Activated T-helper 1 cell treated with anti-CD3 and anti-CD28 coated beads, Interleukin-12 subunit alpha, Interleukin-12 subunit beta, Interleukin-2, Interleukin-4 antibody, amounts not matched to agents 30 ng/mL and 10 ng/mL and 1 ng/mL, durations not matched to agents 14 hours and 24 hours and 36 hours (primary cell): ENCODE measurements at regions not wholly inside any gene's neighbourhood (a gene's known extent, or its start where the extent isn't known, plus 50 kb on each side); places are given as distances from the start of the nearest gene placed in this dataset.

Experiments used
- DNase-seq: peaks from one replicate; pipeline ENCODE4 v3.0.0; 2021; ENCODE audit warnings: low spot score
- H3K27ac Mint-ChIP-seq: one replicate; pipeline ENCODE4 v1.8.0; 2021; ENCODE audit warnings: mild to moderate bottlenecking, mixed read lengths
- H3K27me3 Mint-ChIP-seq: one replicate; pipeline ENCODE4 v1.8.0; 2022; ENCODE audit warnings: mild to moderate bottlenecking, moderate library complexity, mixed read lengths; ENCODE audit not compliant: insufficient read depth
- H3K36me3 Mint-ChIP-seq: one replicate; pipeline ENCODE4 v1.8.0; 2021; ENCODE audit warnings: low read depth, mixed read lengths
- H3K4me1 Mint-ChIP-seq: one replicate; pipeline ENCODE4 v1.8.0; 2021; ENCODE audit warnings: low read depth, mixed read lengths
- H3K4me3 Mint-ChIP-seq: one replicate; pipeline ENCODE4 v1.8.0; 2021; ENCODE audit warnings: mild to moderate bottlenecking, moderate library complexity, mixed read lengths
- H3K9me3 Mint-ChIP-seq: one replicate; pipeline ENCODE4 v1.8.0; 2021; ENCODE audit warnings: mixed read lengths
- intact Hi-C: fragments of 100-400 bp; cut with micrococcal nuclease; formaldehyde crosslinking; loops from one replicate; pipeline ENCODE4 v1.15.1; 2024

DNA sequence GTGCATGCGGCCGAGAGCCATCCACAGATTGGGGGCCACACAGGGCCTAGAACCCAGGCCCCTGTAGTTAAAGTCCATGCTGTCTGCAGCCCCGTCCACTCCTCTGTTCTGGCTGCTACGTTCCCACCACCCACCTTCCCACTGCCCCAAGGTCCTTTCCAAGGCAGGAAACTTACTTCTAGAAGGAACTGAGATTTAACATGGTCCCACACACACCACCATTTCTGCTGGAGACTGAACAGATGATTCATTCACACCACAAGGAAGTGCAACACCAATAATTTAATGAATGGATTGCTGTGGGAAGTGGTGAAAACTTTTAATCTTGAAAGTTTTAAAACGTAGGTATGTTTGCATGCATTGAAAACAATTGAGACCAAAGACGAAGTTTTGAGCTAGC, 95.2 kb downstream of the LBH start:
- no peaks in the 10 kb centered on the region for H3K27me3 Mint-ChIP-seq
- intact Hi-C loops, result no loop called here
- H3K36me3 Mint-ChIP-seq, result no peaks in the 10 kb centered on the region
- no peaks in the 10 kb centered on the region for H3K9me3 Mint-ChIP-seq
- no peak for DNase-seq
- H3K4me3 Mint-ChIP-seq, result no peak overlapping the region
- no peak overlapping the region for H3K27ac Mint-ChIP-seq
- H3K4me1 Mint-ChIP-seq, result peaks cover 24% of the 10 kb centered on the region

DNA sequence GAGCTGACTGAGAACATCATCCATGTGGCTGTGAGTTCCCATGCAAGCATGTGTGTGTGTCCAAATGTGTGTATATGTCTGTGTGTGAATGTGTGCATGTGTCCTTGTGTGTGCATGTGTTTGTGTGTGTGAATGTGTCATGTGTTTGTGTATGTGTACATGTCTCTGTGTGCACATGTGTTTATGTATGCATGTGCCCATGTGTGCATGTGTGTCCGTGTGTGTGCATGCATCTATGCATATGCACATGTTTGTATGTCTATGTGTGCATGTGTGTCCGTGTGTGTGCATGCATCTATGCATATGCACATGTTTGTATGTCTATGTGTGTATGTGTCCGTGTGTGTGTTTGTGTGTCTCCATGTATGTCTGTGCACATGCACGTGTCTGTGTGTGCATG, 99.7 kb downstream of the LBH start:
- Mint-ChIP-seq H3K27ac (peak overlapping the region; percentile 27), H3K36me3 (no peaks in the 10 kb centered on the region), H3K27me3 (no peaks in the 10 kb centered on the region), H3K4me3 (no peak overlapping the region), H3K9me3 (no peaks in the 10 kb centered on the region), H3K4me1 (peaks cover 53% of the 10 kb centered on the region)
- intact Hi-C loops, result loop anchor here (5.0 to 10.0 kb wide), 2 partner anchors 34 to 374 kb away; no protein-coding TSS in a partner anchor
- DNase-seq, result no peak

DNA sequence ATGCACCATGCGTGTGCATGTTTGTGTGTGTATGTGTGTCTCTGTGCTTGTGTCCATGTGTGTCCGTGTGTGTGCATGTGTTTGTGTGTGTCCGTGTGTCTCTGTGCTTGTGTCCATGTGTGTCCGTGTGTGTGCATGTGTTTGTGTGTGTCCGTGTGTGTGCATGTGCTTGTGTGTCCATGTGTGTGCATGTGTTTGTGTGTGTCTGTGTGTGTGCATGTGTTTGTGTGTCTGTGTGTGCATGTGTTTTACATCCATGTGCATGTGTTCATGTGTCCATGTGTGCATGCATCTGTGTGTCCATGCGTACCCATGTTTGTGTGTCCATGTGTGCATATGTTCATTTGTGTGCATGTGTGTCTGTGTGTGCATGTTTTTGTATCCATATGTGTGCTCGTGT, 100.5 kb downstream of the LBH start:
- Mint-ChIP-seq H3K27ac (peak overlapping the region; percentile 8), H3K4me3 (no peak overlapping the region), H3K36me3 (no peaks in the 10 kb centered on the region), H3K4me1 (peaks cover 61% of the 10 kb centered on the region), H3K27me3 (no peaks in the 10 kb centered on the region), H3K9me3 (no peaks in the 10 kb centered on the region)
- intact Hi-C loops, result loop anchor here (2.0 to 10.0 kb wide), 3 partner anchors 35 to 373 kb away; partner anchors contain the start of gene YPEL5
- DNase-seq, result no peak

- H3K4me1 Mint-ChIP-seq, result peaks cover 71% of the 10 kb centered on the region
- DNase-seq, result peak; percentile 26
- H3K4me3 Mint-ChIP-seq, result peak overlapping the region; percentile 41
- H3K27me3 Mint-ChIP-seq, result no peaks in the 10 kb centered on the region
- peak overlapping the region; percentile 94 for H3K27ac Mint-ChIP-seq
- H3K9me3 Mint-ChIP-seq, result no peaks in the 10 kb centered on the region
- intact Hi-C loops, result loop anchor here (1.0 to 10.0 kb wide), 13 partner anchors 9 to 372 kb away; partner anchors contain the start of genes LCLAT1 and YPEL5
- H3K36me3 Mint-ChIP-seq, result no peaks in the 10 kb centered on the region
These were observed 101.6 kb downstream of the LBH start for GRCh38 chr2:30332791-30333453.

DNA sequence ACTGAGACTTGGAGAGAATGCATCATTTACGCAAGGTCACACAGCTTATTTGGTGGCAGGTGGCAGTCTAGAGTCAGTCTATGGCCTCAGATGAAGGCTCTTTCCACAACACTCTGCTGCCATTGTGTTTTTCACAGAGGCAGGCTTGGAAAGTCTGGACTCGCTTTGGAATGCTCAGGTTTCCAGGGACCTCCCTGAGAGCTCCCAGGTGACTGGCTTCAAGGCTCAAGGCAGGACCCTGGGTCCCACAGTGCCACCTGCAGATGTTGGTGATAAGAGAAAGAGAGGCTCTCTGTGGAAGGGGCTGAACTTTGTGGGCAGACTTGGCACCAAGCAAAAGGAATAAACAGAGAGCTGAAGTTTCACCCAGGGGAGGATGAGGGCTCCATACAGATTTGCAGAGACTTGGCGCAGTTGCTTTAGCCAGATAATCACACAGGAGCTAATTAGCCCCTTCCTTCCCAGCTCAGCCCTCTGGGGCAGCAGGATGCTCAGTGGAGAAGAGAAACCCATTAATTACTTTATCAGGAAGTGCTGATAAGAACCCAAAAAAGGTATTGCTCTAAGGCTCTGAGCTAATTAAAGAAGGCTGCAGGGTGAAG, 103.5 kb downstream of the LBH start:
- Mint-ChIP-seq H3K4me3 (peak overlapping the region; percentile 64), H3K27ac (peak overlapping the region; percentile 94), H3K9me3 (no peaks in the 10 kb centered on the region), H3K4me1 (peaks cover 83% of the 10 kb centered on the region), H3K27me3 (no peaks in the 10 kb centered on the region), H3K36me3 (peaks cover 2% of the 10 kb centered on the region)
- intact Hi-C loops, result loop anchor here (5.0 to 10.0 kb wide), 3 partner anchors 38 to 370 kb away; no protein-coding TSS in a partner anchor
- no peak for DNase-seq

DNA sequence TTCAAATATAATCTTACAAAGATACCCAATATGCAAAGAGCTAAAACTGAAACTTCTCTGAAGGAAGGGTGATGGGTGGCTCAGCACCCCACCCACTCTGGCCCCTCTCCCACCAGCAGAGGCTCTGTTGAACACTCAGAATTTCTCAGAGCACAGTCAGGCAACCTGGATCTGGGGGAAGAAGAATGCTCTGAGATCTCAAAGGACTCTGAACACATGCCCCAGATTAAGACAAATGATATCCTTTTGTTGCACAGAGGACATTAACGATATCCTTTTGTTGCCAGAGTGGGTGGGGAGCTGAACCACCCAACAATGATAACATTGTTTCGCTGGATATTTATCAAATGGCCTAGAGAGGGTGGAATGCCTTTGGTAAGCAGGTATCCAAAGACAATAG, 104.8 kb downstream of the LBH start:
- Mint-ChIP-seq H3K27ac (peak overlapping the region; percentile 94), H3K9me3 (no peaks in the 10 kb centered on the region), H3K4me1 (peaks cover 77% of the 10 kb centered on the region), H3K36me3 (peaks cover 2% of the 10 kb centered on the region), H3K27me3 (no peaks in the 10 kb centered on the region), H3K4me3 (peak overlapping the region; percentile 64)
- DNase-seq, result no peak
- intact Hi-C loops, result loop anchor here (2.0 to 10.0 kb wide), 3 partner anchors 296 to 989 kb away; no protein-coding TSS in a partner anchor

- Mint-ChIP-seq H3K27ac (peak overlapping the region; percentile 94), H3K9me3 (peaks cover 9% of the 10 kb centered on the region), H3K4me3 (peak overlapping the region; percentile 64), H3K27me3 (no peaks in the 10 kb centered on the region), H3K36me3 (peaks cover 10% of the 10 kb centered on the region), H3K4me1 (peaks cover 76% of the 10 kb centered on the region)
- intact Hi-C loops, result loop anchor here (1.0 to 10.0 kb wide), 9 partner anchors 22 to 988 kb away; partner anchors contain the start of gene LCLAT1
- DNase-seq, result peak; percentile 60
These were observed 105.9 kb downstream of the LBH start for GRCh38 chr2:30336978-30337841.

DNA sequence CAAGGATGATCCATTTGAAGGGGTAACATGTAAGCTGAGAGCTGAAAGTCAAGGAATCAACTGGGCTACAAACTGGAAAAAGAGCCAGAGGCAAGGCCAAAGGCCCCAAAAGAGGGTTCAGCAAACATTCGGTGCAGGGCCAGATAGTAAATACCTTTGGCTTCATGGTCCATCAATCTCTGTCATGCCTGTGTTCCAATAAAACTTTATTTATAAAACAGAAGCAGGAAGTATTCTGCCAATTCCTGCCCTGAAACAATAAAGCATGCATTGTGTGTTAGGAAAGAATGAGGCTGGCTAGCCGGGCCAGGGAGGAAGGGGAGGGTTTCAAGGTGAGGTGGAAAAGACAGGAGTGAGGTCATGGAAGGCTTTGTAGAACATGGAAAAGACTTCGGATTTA, 107.1 kb downstream of the LBH start:
- intact Hi-C loops, result loop anchor here (5.0 to 10.0 kb wide), 2 partner anchors 294 to 366 kb away; no protein-coding TSS in a partner anchor
- DNase-seq, result no peak
- H3K4me1 Mint-ChIP-seq, result peaks cover 68% of the 10 kb centered on the region
- peaks cover 21% of the 10 kb centered on the region for H3K9me3 Mint-ChIP-seq
- no peaks in the 10 kb centered on the region for H3K27me3 Mint-ChIP-seq
- H3K27ac Mint-ChIP-seq, result peak overlapping the region; percentile 94
- H3K36me3 Mint-ChIP-seq, result peaks cover 16% of the 10 kb centered on the region
- no peak overlapping the region for H3K4me3 Mint-ChIP-seq

- intact Hi-C loops, result loop anchor here (5.0 to 10.0 kb wide), 2 partner anchors 293 to 366 kb away; no protein-coding TSS in a partner anchor
These were observed 107.7 kb downstream of the LBH start for GRCh38 chr2:30339071-30339470.

GRCh38 chr2:30341500-30342267, 105.4 kb upstream of the LCLAT1 start:
- peak overlapping the region; percentile 77 for H3K27ac Mint-ChIP-seq
- intact Hi-C loops, result loop anchor here (1.0 kb wide), 1 partner anchor 8 kb away; no protein-coding TSS in a partner anchor
- H3K9me3 Mint-ChIP-seq, result peaks cover 29% of the 10 kb centered on the region
- peaks cover 36% of the 10 kb centered on the region for H3K4me1 Mint-ChIP-seq
- no peaks in the 10 kb centered on the region for H3K27me3 Mint-ChIP-seq
- H3K36me3 Mint-ChIP-seq, result peaks cover 19% of the 10 kb centered on the region
- no peak for DNase-seq
- H3K4me3 Mint-ChIP-seq, result no peak overlapping the region

More at GRCh38 chr2:30339071-30339470, 107.7 kb downstream of the LBH start:
- H3K4me1 Mint-ChIP-seq, result peaks cover 63% of the 10 kb centered on the region
- peak overlapping the region; percentile 94 for H3K27ac Mint-ChIP-seq
- DNase-seq, result no peak
- peaks cover 27% of the 10 kb centered on the region for H3K9me3 Mint-ChIP-seq
- H3K27me3 Mint-ChIP-seq, result no peaks in the 10 kb centered on the region
- H3K36me3 Mint-ChIP-seq, result peaks cover 19% of the 10 kb centered on the region
- H3K4me3 Mint-ChIP-seq, result no peak overlapping the region

DNA sequence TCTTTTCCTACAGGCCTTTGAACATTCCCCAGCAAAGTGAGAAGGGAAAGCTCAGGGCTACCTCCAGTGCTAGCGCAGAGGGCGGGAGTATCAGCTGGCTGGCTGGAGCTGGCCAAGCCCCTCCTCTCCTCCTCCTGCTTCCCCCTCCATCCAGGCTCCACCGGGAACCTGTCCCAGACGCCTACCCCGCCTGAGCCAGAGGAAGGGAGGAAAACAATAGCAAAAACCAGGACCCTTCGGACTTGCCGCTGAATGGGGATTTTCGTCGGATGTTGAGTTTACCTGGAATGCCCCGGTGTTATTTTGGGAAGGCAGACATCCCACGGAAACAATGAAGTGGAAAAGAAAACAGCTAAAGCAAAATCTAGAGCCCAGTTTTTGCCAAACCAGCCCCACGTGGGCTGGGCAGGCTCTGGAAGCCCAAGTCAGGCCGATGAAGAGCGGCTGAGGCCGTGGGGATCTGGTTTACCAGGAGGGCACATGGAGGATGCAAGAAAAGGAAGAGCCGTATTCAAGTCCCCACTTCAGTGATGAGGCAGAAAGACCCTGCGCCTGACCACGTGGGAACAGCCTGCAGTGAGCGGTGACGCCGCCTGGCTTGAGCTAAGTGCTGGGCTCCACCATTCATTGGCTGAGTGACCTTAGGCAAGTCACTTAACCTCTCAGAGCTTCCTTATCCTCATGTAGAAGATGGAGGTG, 100.4 kb upstream of the LCLAT1 start:
- H3K36me3 Mint-ChIP-seq, result peaks cover 16% of the 10 kb centered on the region
- H3K27me3 Mint-ChIP-seq, result no peaks in the 10 kb centered on the region
- H3K27ac Mint-ChIP-seq, result no peak overlapping the region
- no peak overlapping the region for H3K4me3 Mint-ChIP-seq
- peaks cover 26% of the 10 kb centered on the region for H3K9me3 Mint-ChIP-seq
- intact Hi-C loops, result no loop called here
- peaks cover 25% of the 10 kb centered on the region for H3K4me1 Mint-ChIP-seq
- no peak for DNase-seq
